ENCODE measurements at regions not wholly inside any gene's neighbourhood (a gene's known extent, or its start where the extent isn't known, plus 50 kb on each side); places are given as distances from the start of the nearest gene placed in this dataset.

- Histone ChIP-seq H3K9me3 (ENCODE audit: low read length) (no peaks in the 10 kb centered on the region), H3K79me2 (ENCODE audit: insufficient read depth, low read length) (no peaks in the 10 kb centered on the region), H2AFZ (ENCODE audit: low read length) (no peak overlapping the region), H3K4me1 (ENCODE audit: insufficient read depth, low read length) (no peaks in the 10 kb centered on the region), H3K9ac (ENCODE audit: insufficient read depth, low read depth, low read length) (no peak overlapping the region), H4K20me1 (ENCODE audit: insufficient read depth, low read length) (no peaks in the 10 kb centered on the region), H3K27me3 (ENCODE audit: control insufficient read depth in 1 of 2, insufficient read depth in 2 of 2, low read length in 2 of 2) (no peaks in the 10 kb centered on the region), H3K27ac (ENCODE audit: extremely low read length, insufficient read depth, low read length) (no peak overlapping the region), H3K4me2 (ENCODE audit: low read depth, low read length) (no peak overlapping the region), H3K36me3 (replicated peaks in 1 of 2; ENCODE audit: control insufficient read depth in 1 of 2, insufficient read depth in 2 of 2, low read length in 2 of 2) (no peaks in the 10 kb centered on the region), H3K4me3 (replicated peaks in 1 of 3; ENCODE audit: insufficient read depth in 1 of 3, low read depth in 2 of 3, low read length in 3 of 3) (no peak overlapping the region)
- BruUV-seq (replicated peaks), result no TSS peak
- intact Hi-C loops (cut with micrococcal nuclease; ENCODE audit: unreplicated experiment), result no loop called here
- FAIRE-seq (no peak), ATAC-seq (no peak), DNase-seq (ENCODE audit: low spot score) (no peak)
- CTCF ChIA-PET (ENCODE audit: low intra/inter-chr PET ratio, low total read pairs), result no interaction called here
- in situ Hi-C loops (cut with HindIII; ENCODE audit: extremely low pct_ligation_motif_present, low pct_unique_long_range_greater_than_20kb), result no loop called here
- POLR2A ChIA-PET, result no interaction called here
- TF ChIP-seq ZBTB7A (CRISPR knock-in tag; IDR thresholded peaks at IDR 0.05) (no peak), ATF7 (IDR thresholded peaks at IDR 0.05) (peak; percentile 97), ATF7 (CRISPR knock-in tag; IDR thresholded peaks at IDR 0.05) (no peak), CREB1 (IDR thresholded peaks at IDR 0.05) (peak; percentile 87), CREB1 (CRISPR knock-in tag; IDR thresholded peaks at IDR 0.05) (no peak)
- 0% methylated on average over 2 of the region's 2 CpGs for WGBS (ENCODE audit: low lambda C conversion rate)
These were observed 181.8 kb downstream of the ATXN7L3B start for GRCh38 chr12:74719447-74719846.

DNA sequence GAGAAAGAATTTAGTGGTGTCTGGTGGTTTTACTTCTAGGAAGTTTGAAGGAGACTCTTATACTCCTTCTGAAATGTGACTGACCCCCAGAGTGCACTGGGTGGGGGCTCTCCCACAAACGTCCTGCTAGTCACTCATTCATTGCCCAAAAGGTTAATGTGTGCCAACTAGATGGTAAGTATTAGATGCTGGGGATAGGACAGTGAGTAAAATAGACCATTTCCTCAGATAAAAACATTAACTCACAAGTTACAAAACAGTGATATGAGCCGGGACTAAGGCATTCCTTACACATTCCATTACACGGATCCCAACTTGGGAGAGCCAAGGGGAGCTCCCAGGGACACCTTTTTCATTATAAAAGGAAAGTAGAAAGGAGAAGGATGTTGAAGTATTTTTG is 185.1 kb downstream of the ATXN7L3B start:
- no TSS peak for BruUV-seq (replicated peaks)

More for the DNA sequence above, 185.1 kb downstream of the ATXN7L3B start:
- ATAC-seq (no peak), FAIRE-seq (no peak), DNase-seq (ENCODE audit: low spot score) (no peak)
- TF ChIP-seq ETV6 (CRISPR knock-in tag; conservative IDR thresholded peaks at IDR 0.05) (no peak), SSRP1 (CRISPR knock-in tag; IDR thresholded peaks at IDR 0.05) (no peak), MTA3 (CRISPR knock-in tag; IDR thresholded peaks at IDR 0.05) (no peak), THYN1 (CRISPR knock-in tag; IDR thresholded peaks at IDR 0.05; ENCODE audit: borderline replicate concordance, low read depth) (no peak), ZBTB21 (CRISPR knock-in tag; IDR thresholded peaks at IDR 0.05) (no peak), JDP2 (CRISPR knock-in tag; IDR thresholded peaks at IDR 0.05; ENCODE audit: borderline replicate concordance) (no peak), RBM39 (IDR thresholded peaks at IDR 0.05; ENCODE audit: low read depth, low read length, poor library complexity, severe bottlenecking) (no peak), ISL2 (CRISPR knock-in tag; IDR thresholded peaks at IDR 0.05) (no peak), SMARCE1 (IDR thresholded peaks at IDR 0.05; ENCODE audit: borderline replicate concordance) (no peak), FOXP1 (IDR thresholded peaks at IDR 0.05) (no peak), FOXP1 (CRISPR knock-in tag; IDR thresholded peaks at IDR 0.05) (no peak), PRPF4 (IDR thresholded peaks at IDR 0.05; ENCODE audit: low read depth, low read length, poor library complexity, severe bottlenecking) (no peak), RFX5 (IDR thresholded peaks at IDR 0.05; ENCODE audit: low read depth, low read length) (no peak)
- TF ChIP-seq, protein P1, sequence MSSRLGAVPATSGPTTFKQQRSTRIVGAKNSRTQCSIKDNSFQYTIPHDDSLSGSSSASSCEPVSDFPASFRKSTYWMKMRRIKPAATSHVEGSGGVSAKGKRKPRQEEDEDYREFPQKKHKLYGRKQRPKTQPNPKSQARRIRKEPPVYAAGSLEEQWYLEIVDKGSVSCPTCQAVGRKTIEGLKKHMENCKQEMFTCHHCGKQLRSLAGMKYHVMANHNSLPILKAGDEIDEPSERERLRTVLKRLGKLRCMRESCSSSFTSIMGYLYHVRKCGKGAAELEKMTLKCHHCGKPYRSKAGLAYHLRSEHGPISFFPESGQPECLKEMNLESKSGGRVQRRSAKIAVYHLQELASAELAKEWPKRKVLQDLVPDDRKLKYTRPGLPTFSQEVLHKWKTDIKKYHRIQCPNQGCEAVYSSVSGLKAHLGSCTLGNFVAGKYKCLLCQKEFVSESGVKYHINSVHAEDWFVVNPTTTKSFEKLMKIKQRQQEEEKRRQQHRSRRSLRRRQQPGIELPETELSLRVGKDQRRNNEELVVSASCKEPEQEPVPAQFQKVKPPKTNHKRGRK (CRISPR knock-in tag; IDR thresholded peaks at IDR 0.05), result no peak
- H3K79me2 ChIP-seq (ENCODE audit: insufficient read depth, low read length), result no peaks in the 10 kb centered on the region
- no peak overlapping the region for H3K4me2 ChIP-seq (ENCODE audit: low read depth, low read length)
- no peak overlapping the region for H2AFZ ChIP-seq (ENCODE audit: low read length)
- in situ Hi-C loops (cut with HindIII; ENCODE audit: extremely low pct_ligation_motif_present, low pct_unique_long_range_greater_than_20kb) (no loop called here), intact Hi-C loops (cut with micrococcal nuclease; ENCODE audit: unreplicated experiment) (no loop called here)
- ChIA-PET CTCF (ENCODE audit: low intra/inter-chr PET ratio, low total read pairs) (no interaction called here), POLR2A (no interaction called here)
- no peak overlapping the region for H3K9ac ChIP-seq (ENCODE audit: insufficient read depth, low read depth, low read length)
- H3K27ac ChIP-seq (ENCODE audit: extremely low read length, insufficient read depth, low read length), result no peak overlapping the region
- no peaks in the 10 kb centered on the region for H3K27me3 ChIP-seq (ENCODE audit: control insufficient read depth in 1 of 2, insufficient read depth in 2 of 2, low read length in 2 of 2)
- no peak overlapping the region for H3K4me3 ChIP-seq (replicated peaks in 1 of 3; ENCODE audit: insufficient read depth in 1 of 3, low read depth in 2 of 3, low read length in 3 of 3)
- WGBS (ENCODE audit: low lambda C conversion rate), result 0% methylated on average over 3 of the region's 3 CpGs
- no peaks in the 10 kb centered on the region for H3K4me1 ChIP-seq (ENCODE audit: insufficient read depth, low read length)
- H3K36me3 ChIP-seq (replicated peaks in 1 of 2; ENCODE audit: control insufficient read depth in 1 of 2, insufficient read depth in 2 of 2, low read length in 2 of 2), result no peaks in the 10 kb centered on the region
- H4K20me1 ChIP-seq (ENCODE audit: insufficient read depth, low read length), result no peaks in the 10 kb centered on the region
- H3K9me3 ChIP-seq (ENCODE audit: low read length), result no peaks in the 10 kb centered on the region

All from HepG2 (cell line).